Naive thymus-derived CD8-positive, alpha-beta T cell (primary cell): ENCODE measurements at regions not wholly inside any gene's neighbourhood (a gene's known extent, or its start where the extent isn't known, plus 50 kb on each side); places are given as distances from the start of the nearest gene placed in this dataset.

Experiments used
- ATAC-seq, 2 donors: fragments of 150-1000 bp; cut with Tn5 transposase in 1 of 2; sonication (Bioruptor Pico), chemical (Tn5 transposase) in 1 of 2; 1 replicate in 1 of 2; 2 replicates in 1 of 2; pipeline ENCODE4 v1.10.0; 2021; ENCODE audit warnings: mild to moderate bottlenecking in 2 of 2, moderate library complexity in 2 of 2
- POLR2A ChIA-PET: fragments of 350-600 bp; sonication (Branson Sonifier 250); formaldehyde crosslinking; loops from one replicate; lab custom pipeline; 2021; ENCODE audit warnings: antibody characterized with exemption; lab: Charles Lee
- DNase-seq, 10 donors: peaks; one replicate each; pipeline versions ENCODE4 v3.0.0 to v3.0.0-alpha.2; 2020 to 2022
- H3K27ac Mint-ChIP-seq, 10 donors: one replicate each; pipeline ENCODE4 v1.8.0; 2020 to 2022; ENCODE audit warnings: mild to moderate bottlenecking in 10 of 10, mixed read lengths in 10 of 10, moderate library complexity in 4 of 10, inconsistent platforms in 1 of 10
- H3K27me3 Mint-ChIP-seq, 5 donors: one replicate each; pipeline ENCODE4 v1.8.0; 2021 to 2022; ENCODE audit warnings: mixed read lengths in 5 of 5
- H3K36me3 Mint-ChIP-seq, 3 donors: one replicate each; pipeline ENCODE4 v1.8.0; 2020 to 2022; ENCODE audit warnings: mixed read lengths in 3 of 3, mild to moderate bottlenecking in 2 of 3, inconsistent platforms in 1 of 3
- H3K4me1 Mint-ChIP-seq, 4 donors: one replicate each; pipeline ENCODE4 v1.8.0; 2021 to 2022; ENCODE audit warnings: mixed read lengths in 4 of 4
- H3K4me3 Mint-ChIP-seq, 10 donors: one replicate each; pipeline ENCODE4 v1.8.0; 2020 to 2022; ENCODE audit warnings: mild to moderate bottlenecking in 10 of 10, mixed read lengths in 10 of 10, moderate library complexity in 6 of 10, inconsistent platforms in 1 of 10
- H3K9me3 Mint-ChIP-seq, 9 donors: one replicate each; pipeline ENCODE4 v1.8.0; 2020 to 2022; ENCODE audit warnings: mixed read lengths in 9 of 9, mild to moderate bottlenecking in 3 of 9, inconsistent platforms in 1 of 9, moderate library complexity in 1 of 9

- Mint-ChIP-seq H3K9me3 (no peaks in the 10 kb centered on the region), H3K36me3 (no peaks in the 10 kb centered on the region), H3K4me3 (no peak overlapping the region), H3K4me1 (peaks cover 0 to 2% (median 0%) of the 10 kb centered on the region in 4 donors), H3K27me3 (peaks cover 0 to 2% (median 0%) of the 10 kb centered on the region in 5 donors), H3K27ac (no peak overlapping the region)
- POLR2A ChIA-PET: no interaction called here
- DNase-seq: no peak
- ATAC-seq: no peak
Measured at GRCh38 chr6:33949111-33949510, 145.3 kb upstream of the MLN start.

- no peaks in the 10 kb centered on the region for H3K4me1 Mint-ChIP-seq
- no peak for ATAC-seq
- POLR2A ChIA-PET: interaction anchor here (1.2 kb wide), 1 partner anchor 33 kb away, joined by 3 read pairs; no protein-coding TSS in a partner anchor
- no peak for DNase-seq
- no peak overlapping the region for H3K4me3 Mint-ChIP-seq
- H3K9me3 Mint-ChIP-seq: no peaks in the 10 kb centered on the region
- no peaks in the 10 kb centered on the region for H3K36me3 Mint-ChIP-seq
- peaks cover 0 to 2% (median 0%) of the 10 kb centered on the region in 5 donors for H3K27me3 Mint-ChIP-seq
- no peak overlapping the region for H3K27ac Mint-ChIP-seq
Measured at GRCh38 chr6:33947916-33948594, 144.3 kb upstream of the MLN start.

- H3K27me3 Mint-ChIP-seq: peaks cover 0 to 2% (median 0%) of the 10 kb centered on the region in 5 donors
- no peak overlapping the region for H3K4me3 Mint-ChIP-seq
- POLR2A ChIA-PET: interaction anchor here (1.2 kb wide), 1 partner anchor 32 kb away, joined by 3 read pairs; no protein-coding TSS in a partner anchor
- H3K4me1 Mint-ChIP-seq: no peaks in the 10 kb centered on the region
- H3K27ac Mint-ChIP-seq: no peak overlapping the region
- ATAC-seq (no peak), DNase-seq (no peak)
- no peaks in the 10 kb centered on the region for H3K9me3 Mint-ChIP-seq
- no peaks in the 10 kb centered on the region for H3K36me3 Mint-ChIP-seq
Measured at GRCh38 chr6:33947047-33947446, 143.2 kb upstream of the MLN start.

- Mint-ChIP-seq H3K27me3 (no peaks in the 10 kb centered on the region), H3K27ac (peak overlapping the region in 1 of 10 donors; percentile 39), H3K4me3 (no peak overlapping the region), H3K4me1 (no peaks in the 10 kb centered on the region), H3K36me3 (no peaks in the 10 kb centered on the region), H3K9me3 (no peaks in the 10 kb centered on the region)
- POLR2A ChIA-PET: no interaction called here
- DNase-seq (no peak), ATAC-seq (no peak)
Measured at GRCh38 chr6:33945931-33946330, 142.1 kb upstream of the MLN start.

GRCh38 chr6:33944686-33945411, 141.0 kb upstream of the MLN start:
- no peak for ATAC-seq
- no peak overlapping the region for H3K4me3 Mint-ChIP-seq
- no peaks in the 10 kb centered on the region for H3K4me1 Mint-ChIP-seq
- peak in 1 of 10 donors; percentile 55 for DNase-seq
- H3K9me3 Mint-ChIP-seq: no peaks in the 10 kb centered on the region
- POLR2A ChIA-PET: no interaction called here
- no peaks in the 10 kb centered on the region for H3K36me3 Mint-ChIP-seq
- no peaks in the 10 kb centered on the region for H3K27me3 Mint-ChIP-seq
- H3K27ac Mint-ChIP-seq: no peak overlapping the region

- Mint-ChIP-seq H3K36me3 (no peaks in the 10 kb centered on the region), H3K27me3 (peaks cover 0 to 3% (median 0%) of the 10 kb centered on the region in 5 donors), H3K4me1 (peaks cover 0 to 12% (median 5%) of the 10 kb centered on the region in 4 donors), H3K4me3 (no peak overlapping the region), H3K27ac (no peak overlapping the region), H3K9me3 (no peaks in the 10 kb centered on the region)
- ATAC-seq (no peak), DNase-seq (peak in 1 of 10 donors; percentile 44)
- POLR2A ChIA-PET: no interaction called here
Measured at GRCh38 chr6:33936886-33937285, 133.1 kb upstream of the MLN start.

- DNase-seq (peak in 1 of 10 donors; percentile 52), ATAC-seq (no peak)
- POLR2A ChIA-PET: no interaction called here
- Mint-ChIP-seq H3K4me1 (peaks cover 0 to 17% (median 6%) of the 10 kb centered on the region in 4 donors), H3K9me3 (no peaks in the 10 kb centered on the region), H3K27me3 (peaks cover 0 to 4% (median 0%) of the 10 kb centered on the region in 5 donors), H3K36me3 (no peaks in the 10 kb centered on the region), H3K4me3 (no peak overlapping the region), H3K27ac (no peak overlapping the region)
Measured at GRCh38 chr6:33935439-33936080, 131.8 kb upstream of the MLN start.

GRCh38 chr6:33934731-33935270, 131.0 kb upstream of the MLN start:
- ATAC-seq (no peak), DNase-seq (peak in 1 of 10 donors; percentile 48)
- H3K4me3 Mint-ChIP-seq: no peak overlapping the region
- H3K36me3 Mint-ChIP-seq: no peaks in the 10 kb centered on the region
- H3K27me3 Mint-ChIP-seq: peaks cover 0 to 4% (median 2%) of the 10 kb centered on the region in 5 donors
- H3K27ac Mint-ChIP-seq: no peak overlapping the region
- H3K9me3 Mint-ChIP-seq: no peaks in the 10 kb centered on the region
- peaks cover 1 to 17% (median 7%) of the 10 kb centered on the region in 4 donors for H3K4me1 Mint-ChIP-seq
- POLR2A ChIA-PET: no interaction called here

GRCh38 chr6:33933101-33933500, 129.3 kb upstream of the MLN start:
- Mint-ChIP-seq H3K27me3 (peaks cover 0 to 4% (median 2%) of the 10 kb centered on the region in 5 donors), H3K4me3 (no peak overlapping the region), H3K27ac (no peak overlapping the region), H3K9me3 (peaks cover 0 to 1% (median 0%) of the 10 kb centered on the region in 9 donors), H3K4me1 (peaks cover 1 to 17% (median 5%) of the 10 kb centered on the region in 4 donors), H3K36me3 (no peaks in the 10 kb centered on the region)
- POLR2A ChIA-PET: interaction anchor here (1.5 kb wide), 1 partner anchor 11 kb away, joined by 5 read pairs; no protein-coding TSS in a partner anchor
- DNase-seq (peak in 1 of 10 donors; percentile 14), ATAC-seq (no peak)

GRCh38 chr6:33931799-33932198, 128.0 kb upstream of the MLN start:
- Mint-ChIP-seq H3K4me1 (peaks cover 1 to 9% (median 5%) of the 10 kb centered on the region in 4 donors), H3K9me3 (peaks cover 0 to 1% (median 0%) of the 10 kb centered on the region in 9 donors), H3K27me3 (peaks cover 0 to 4% (median 2%) of the 10 kb centered on the region in 5 donors), H3K4me3 (no peak overlapping the region), H3K36me3 (no peaks in the 10 kb centered on the region), H3K27ac (no peak overlapping the region)
- DNase-seq: no peak
- POLR2A ChIA-PET: interaction anchor here (1.1 to 1.5 kb wide), 2 partner anchors 9 to 17 kb away, joined by 3 to 5 read pairs; no protein-coding TSS in a partner anchor
- ATAC-seq: no peak

- ATAC-seq: no peak
- no peak overlapping the region for H3K4me3 Mint-ChIP-seq
- peaks cover 0 to 3% (median 2%) of the 10 kb centered on the region in 5 donors for H3K27me3 Mint-ChIP-seq
- peaks cover 1 to 5% (median 4%) of the 10 kb centered on the region in 4 donors for H3K4me1 Mint-ChIP-seq
- H3K36me3 Mint-ChIP-seq: no peaks in the 10 kb centered on the region
- peak overlapping the region in 1 of 10 donors; percentile 2 for H3K27ac Mint-ChIP-seq
- H3K9me3 Mint-ChIP-seq: peaks cover 0 to 1% (median 0%) of the 10 kb centered on the region in 9 donors
- DNase-seq: no peak
- POLR2A ChIA-PET: no interaction called here
Measured at GRCh38 chr6:33929575-33930288, 125.9 kb upstream of the MLN start.

- ATAC-seq: no peak
- Mint-ChIP-seq H3K4me3 (no peak overlapping the region), H3K9me3 (peaks cover 0 to 1% (median 0%) of the 10 kb centered on the region in 9 donors), H3K4me1 (peaks cover 8 to 19% (median 11%) of the 10 kb centered on the region in 4 donors), H3K36me3 (no peaks in the 10 kb centered on the region), H3K27ac (peak overlapping the region in 1 of 10 donors; percentile 32), H3K27me3 (peaks cover 0 to 2% (median 0%) of the 10 kb centered on the region in 5 donors)
- no peak for DNase-seq
- POLR2A ChIA-PET: no interaction called here
Measured at GRCh38 chr6:33927616-33928015, 123.8 kb upstream of the MLN start.
